ENCODE measurements at regions not wholly inside any gene's neighbourhood (a gene's known extent, or its start where the extent isn't known, plus 50 kb on each side); places are given as distances from the start of the nearest gene placed in this dataset.

- no peak for DNase-seq (ENCODE audit: low read depth, low spot score)
- H3K4me3 ChIP-seq (ENCODE audit: insufficient read length, low read depth), result no peak overlapping the region
- no peaks in the 10 kb centered on the region for H3K36me3 ChIP-seq (ENCODE audit: insufficient read depth, insufficient read length, low read length)
- H3K27me3 ChIP-seq (ENCODE audit: insufficient read depth, insufficient read length), result no peaks in the 10 kb centered on the region
- TF ChIP-seq YY1 (IDR thresholded peaks at IDR 0.05; ENCODE audit: insufficient read depth, insufficient read length) (no peak), SUZ12 (IDR thresholded peaks at IDR 0.05; ENCODE audit: extremely low read depth, insufficient read depth, insufficient read length) (no peak), ZNF274 (IDR thresholded peaks at IDR 0.05; ENCODE audit: low read depth, low read length) (no peak)
- H3K9me3 ChIP-seq (ENCODE audit: insufficient read depth, low read length), result no peaks in the 10 kb centered on the region
- H3K9ac ChIP-seq (ENCODE audit: insufficient read length, low read depth), result no peak overlapping the region
- no peaks in the 10 kb centered on the region for H3K4me1 ChIP-seq (ENCODE audit: insufficient read depth, insufficient read length)
Observed at GRCh38 chr14:44783901-44784300, 177.8 kb downstream of the KLHL28 start.

GRCh38 chr14:44782775-44783238 is 178.9 kb downstream of the KLHL28 start:
- Histone ChIP-seq H3K4me3 (ENCODE audit: insufficient read length, low read depth) (no peak overlapping the region), H3K36me3 (ENCODE audit: insufficient read depth, insufficient read length, low read length) (no peaks in the 10 kb centered on the region), H3K9ac (ENCODE audit: insufficient read length, low read depth) (no peak overlapping the region), H3K4me1 (ENCODE audit: insufficient read depth, insufficient read length) (no peaks in the 10 kb centered on the region), H3K9me3 (ENCODE audit: insufficient read depth, low read length) (no peaks in the 10 kb centered on the region), H3K27me3 (ENCODE audit: insufficient read depth, insufficient read length) (no peaks in the 10 kb centered on the region)
- no peak for DNase-seq (ENCODE audit: low read depth, low spot score)
- TF ChIP-seq YY1 (IDR thresholded peaks at IDR 0.05; ENCODE audit: insufficient read depth, insufficient read length) (no peak), ZNF274 (IDR thresholded peaks at IDR 0.05; ENCODE audit: low read depth, low read length) (no peak), SUZ12 (IDR thresholded peaks at IDR 0.05; ENCODE audit: extremely low read depth, insufficient read depth, insufficient read length) (no peak)

GRCh38 chr14:44780989-44781388 is 180.8 kb downstream of the KLHL28 start:
- no peak overlapping the region for H3K4me3 ChIP-seq (ENCODE audit: insufficient read length, low read depth)
- H3K9me3 ChIP-seq (ENCODE audit: insufficient read depth, low read length), result no peaks in the 10 kb centered on the region
- no peak for DNase-seq (ENCODE audit: low read depth, low spot score)
- no peaks in the 10 kb centered on the region for H3K4me1 ChIP-seq (ENCODE audit: insufficient read depth, insufficient read length)
- no peak overlapping the region for H3K9ac ChIP-seq (ENCODE audit: insufficient read length, low read depth)
- H3K27me3 ChIP-seq (ENCODE audit: insufficient read depth, insufficient read length), result no peaks in the 10 kb centered on the region
- no peaks in the 10 kb centered on the region for H3K36me3 ChIP-seq (ENCODE audit: insufficient read depth, insufficient read length, low read length)
- TF ChIP-seq SUZ12 (IDR thresholded peaks at IDR 0.05; ENCODE audit: extremely low read depth, insufficient read depth, insufficient read length) (no peak), ZNF274 (IDR thresholded peaks at IDR 0.05; ENCODE audit: low read depth, low read length) (no peak), YY1 (IDR thresholded peaks at IDR 0.05; ENCODE audit: insufficient read depth, insufficient read length) (no peak)

- H3K9ac ChIP-seq (ENCODE audit: insufficient read length, low read depth), result no peak overlapping the region
- no peaks in the 10 kb centered on the region for H3K27me3 ChIP-seq (ENCODE audit: insufficient read depth, insufficient read length)
- no peak overlapping the region for H3K4me3 ChIP-seq (ENCODE audit: insufficient read length, low read depth)
- TF ChIP-seq ZNF274 (IDR thresholded peaks at IDR 0.05; ENCODE audit: low read depth, low read length) (no peak), SUZ12 (IDR thresholded peaks at IDR 0.05; ENCODE audit: extremely low read depth, insufficient read depth, insufficient read length) (no peak), YY1 (IDR thresholded peaks at IDR 0.05; ENCODE audit: insufficient read depth, insufficient read length) (no peak)
- H3K9me3 ChIP-seq (ENCODE audit: insufficient read depth, low read length), result no peaks in the 10 kb centered on the region
- DNase-seq (ENCODE audit: low read depth, low spot score), result no peak
- no peaks in the 10 kb centered on the region for H3K36me3 ChIP-seq (ENCODE audit: insufficient read depth, insufficient read length, low read length)
- no peaks in the 10 kb centered on the region for H3K4me1 ChIP-seq (ENCODE audit: insufficient read depth, insufficient read length)
Observed at GRCh38 chr14:44778604-44779003, 183.1 kb downstream of the KLHL28 start.

GRCh38 chr14:44777584-44777983 is 184.2 kb downstream of the KLHL28 start:
- Histone ChIP-seq H3K36me3 (ENCODE audit: insufficient read depth, insufficient read length, low read length) (no peaks in the 10 kb centered on the region), H3K27me3 (ENCODE audit: insufficient read depth, insufficient read length) (no peaks in the 10 kb centered on the region), H3K4me1 (ENCODE audit: insufficient read depth, insufficient read length) (no peaks in the 10 kb centered on the region), H3K4me3 (ENCODE audit: insufficient read length, low read depth) (no peak overlapping the region), H3K9me3 (ENCODE audit: insufficient read depth, low read length) (no peaks in the 10 kb centered on the region), H3K9ac (ENCODE audit: insufficient read length, low read depth) (no peak overlapping the region)
- no peak for DNase-seq (ENCODE audit: low read depth, low spot score)
- TF ChIP-seq SUZ12 (IDR thresholded peaks at IDR 0.05; ENCODE audit: extremely low read depth, insufficient read depth, insufficient read length), result no peak
- TF ChIP-seq YY1 (IDR thresholded peaks at IDR 0.05; ENCODE audit: insufficient read depth, insufficient read length), result no peak
- no peak for TF ChIP-seq ZNF274 (IDR thresholded peaks at IDR 0.05; ENCODE audit: low read depth, low read length)

GRCh38 chr14:44775248-44775647 is 186.5 kb downstream of the KLHL28 start:
- H3K36me3 ChIP-seq (ENCODE audit: insufficient read depth, insufficient read length, low read length), result no peaks in the 10 kb centered on the region
- no peak overlapping the region for H3K4me3 ChIP-seq (ENCODE audit: insufficient read length, low read depth)
- H3K4me1 ChIP-seq (ENCODE audit: insufficient read depth, insufficient read length), result no peaks in the 10 kb centered on the region
- TF ChIP-seq ZNF274 (IDR thresholded peaks at IDR 0.05; ENCODE audit: low read depth, low read length), result no peak
- TF ChIP-seq SUZ12 (IDR thresholded peaks at IDR 0.05; ENCODE audit: extremely low read depth, insufficient read depth, insufficient read length), result no peak
- TF ChIP-seq YY1 (IDR thresholded peaks at IDR 0.05; ENCODE audit: insufficient read depth, insufficient read length), result no peak
- no peaks in the 10 kb centered on the region for H3K9me3 ChIP-seq (ENCODE audit: insufficient read depth, low read length)
- H3K27me3 ChIP-seq (ENCODE audit: insufficient read depth, insufficient read length), result no peaks in the 10 kb centered on the region
- H3K9ac ChIP-seq (ENCODE audit: insufficient read length, low read depth), result no peak overlapping the region
- DNase-seq (ENCODE audit: low read depth, low spot score), result no peak

- Histone ChIP-seq H3K9me3 (ENCODE audit: insufficient read depth, low read length) (no peaks in the 10 kb centered on the region), H3K4me3 (ENCODE audit: insufficient read length, low read depth) (no peak overlapping the region), H3K27me3 (ENCODE audit: insufficient read depth, insufficient read length) (no peaks in the 10 kb centered on the region), H3K9ac (ENCODE audit: insufficient read length, low read depth) (no peak overlapping the region), H3K36me3 (ENCODE audit: insufficient read depth, insufficient read length, low read length) (no peaks in the 10 kb centered on the region), H3K4me1 (ENCODE audit: insufficient read depth, insufficient read length) (no peaks in the 10 kb centered on the region)
- no peak for DNase-seq (ENCODE audit: low read depth, low spot score)
- TF ChIP-seq SUZ12 (IDR thresholded peaks at IDR 0.05; ENCODE audit: extremely low read depth, insufficient read depth, insufficient read length), result no peak
- TF ChIP-seq ZNF274 (IDR thresholded peaks at IDR 0.05; ENCODE audit: low read depth, low read length), result no peak
- no peak for TF ChIP-seq YY1 (IDR thresholded peaks at IDR 0.05; ENCODE audit: insufficient read depth, insufficient read length)
Observed at GRCh38 chr14:44774396-44774795, 187.4 kb downstream of the KLHL28 start.

All from NT2/D1 (cell line).